HG02981 (cell line): ENCODE measurements at regions not wholly inside any gene's neighbourhood (a gene's known extent, or its start where the extent isn't known, plus 50 kb on each side); places are given as distances from the start of the nearest gene placed in this dataset.

Source experiments
- ATAC-seq: cut with Tn5 transposase; IDR thresholded peaks from one replicate; pipeline ENCODE4 v1.9.1; 2021; ENCODE audit warnings: mild to moderate bottlenecking, moderate library complexity; ENCODE audit not compliant: unreplicated experiment

- no peak for ATAC-seq
Measured at GRCh38 chr16:55151561-55152305, 172.3 kb upstream of the IRX6 start.

- ATAC-seq: no peak
Measured at GRCh38 chr16:55152875-55153390, 171.1 kb upstream of the IRX6 start.

GRCh38 chr16:55154262-55154661, 169.7 kb upstream of the IRX6 start:
- ATAC-seq: no peak

- ATAC-seq: no peak
Measured at GRCh38 chr16:55154956-55155355, 169.0 kb upstream of the IRX6 start.

GRCh38 chr16:55155815-55156214, 168.2 kb upstream of the IRX6 start:
- no peak for ATAC-seq

GRCh38 chr16:55169780-55170179, 154.2 kb upstream of the IRX6 start:
- ATAC-seq: no peak

GRCh38 chr16:55171241-55171640, 152.8 kb upstream of the IRX6 start:
- ATAC-seq: no peak

GRCh38 chr16:55175389-55175788, 148.6 kb upstream of the IRX6 start:
- no peak for ATAC-seq

GRCh38 chr16:55176901-55177300, 147.1 kb upstream of the IRX6 start:
- ATAC-seq: no peak

- ATAC-seq: no peak
Measured at GRCh38 chr16:55179411-55179810, 144.6 kb upstream of the IRX6 start.

- no peak for ATAC-seq
Measured at GRCh38 chr16:55179852-55180585, 144.0 kb upstream of the IRX6 start.

GRCh38 chr16:55184052-55184451, 140.0 kb upstream of the IRX6 start:
- no peak for ATAC-seq

GRCh38 chr16:55184619-55185018, 139.4 kb upstream of the IRX6 start:
- no peak for ATAC-seq

- ATAC-seq: no peak
Measured at GRCh38 chr16:55189224-55189623, 134.8 kb upstream of the IRX6 start.

GRCh38 chr16:55189682-55190636, 134.0 kb upstream of the IRX6 start:
- ATAC-seq: no peak

GRCh38 chr16:55192734-55193133, 131.3 kb upstream of the IRX6 start:
- ATAC-seq: no peak

GRCh38 chr16:55203570-55203969, 120.4 kb upstream of the IRX6 start:
- ATAC-seq: no peak

GRCh38 chr16:55204069-55204468, 119.9 kb upstream of the IRX6 start:
- no peak for ATAC-seq

- no peak for ATAC-seq
Measured at GRCh38 chr16:55204923-55205322, 119.1 kb upstream of the IRX6 start.

- ATAC-seq: no peak
Measured at GRCh38 chr16:55207693-55208428, 116.1 kb upstream of the IRX6 start.
